ENCODE measurements at regions not wholly inside any gene's neighbourhood (a gene's known extent, or its start where the extent isn't known, plus 50 kb on each side); places are given as distances from the start of the nearest gene placed in this dataset.

- TF ChIP-seq EZH2 (IDR thresholded peaks at IDR 0.05; ENCODE audit: borderline replicate concordance, low read depth, low read length, severe bottlenecking): no peak
- TF ChIP-seq CTCF (IDR thresholded peaks at IDR 0.05; ENCODE audit: extremely low read depth in 1 of 2, insufficient read depth in 1 of 2, low read depth in 1 of 2, low read length in 2 of 2): no peak
- TF ChIP-seq MYC (IDR thresholded peaks at IDR 0.05; ENCODE audit: low read depth, low read length): no peak
- no peak for TF ChIP-seq POLR2A (IDR thresholded peaks at IDR 0.05; ENCODE audit: low read depth, low read length)
- TF ChIP-seq, protein P1, sequence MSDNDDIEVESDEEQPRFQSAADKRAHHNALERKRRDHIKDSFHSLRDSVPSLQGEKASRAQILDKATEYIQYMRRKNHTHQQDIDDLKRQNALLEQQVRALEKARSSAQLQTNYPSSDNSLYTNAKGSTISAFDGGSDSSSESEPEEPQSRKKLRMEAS (IDR thresholded peaks at IDR 0.05; ENCODE audit: insufficient read depth, insufficient read length): no peak
- no peak for TF ChIP-seq GATA2 (IDR thresholded peaks at IDR 0.05; ENCODE audit: insufficient read depth, insufficient read length, low read depth, low read length)
- no peak for TF ChIP-seq POLR2AphosphoS5 (IDR thresholded peaks at IDR 0.05; ENCODE audit: insufficient read depth, low read depth, low read length)
- TF ChIP-seq FOS (IDR thresholded peaks at IDR 0.05; ENCODE audit: borderline replicate concordance, insufficient read depth, low read length): no peak
Observed at GRCh38 chr21:35854281-35854680, 206.0 kb downstream of the SETD4 start.

All from endothelial cell of umbilical vein (primary cell).